Sigmoid colon (tissue), 6 donors: ENCODE measurements at regions not wholly inside any gene's neighbourhood (a gene's known extent, or its start where the extent isn't known, plus 50 kb on each side); places are given as distances from the start of the nearest gene placed in this dataset.

Experiments
- DNase-seq: peaks from one replicate; pipeline ENCODE4 v3.0.0-alpha.2; 2019
- H3K27ac ChIP-seq, 4 donors: fragments of 200-600 bp; sonication (generic); one replicate each; pipeline ENCODE4 v1.5.1; 2016 to 2019; ENCODE audit warnings: mild to moderate bottlenecking in 1 of 4
- H3K27me3 ChIP-seq, 3 donors: fragments of 200-600 bp; sonication (generic); one replicate each; pipeline ENCODE4 v1.5.1; 2019; ENCODE audit warnings: mild to moderate bottlenecking in 1 of 3
- H3K36me3 ChIP-seq, 4 donors: fragments of 200-600 bp; sonication (generic); one replicate each; pipeline ENCODE4 v1.5.1; 2016 to 2019
- H3K4me1 ChIP-seq, 4 donors: fragments of 200-600 bp; sonication (generic); one replicate each; pipeline ENCODE4 v1.5.1; 2017 to 2019
- H3K4me3 ChIP-seq, 4 donors: fragments of 200-600 bp; sonication (generic); one replicate each; pipeline ENCODE4 v1.5.1; 2017 to 2019; ENCODE audit warnings: mild to moderate bottlenecking in 2 of 4, moderate library complexity in 1 of 4
- H3K9me3 ChIP-seq, 4 donors: fragments of 200-600 bp in 3 of 4; sonication (generic) in 3 of 4; one replicate each; pipeline versions ENCODE4 v1.5.1 to v1.6.1; 2013 to 2019
- CTCF ChIP-seq, 4 experiments: fragments of 450-650 bp in 3 of 4; fragments of 200-600 bp in 1 of 4; IDR thresholded peaks; one replicate each; pipeline ENCODE4 v1.5.1; 2016 to 2019; ENCODE audit warnings: antibody characterized with exemption in 4 of 4, mild to moderate bottlenecking in 3 of 4, moderate library complexity in 2 of 4
- EP300 ChIP-seq, 4 donors: sonication (generic); formaldehyde crosslinking; IDR thresholded peaks; one replicate each; pipeline ENCODE4 v1.6.1; 2017; ENCODE audit warnings: antibody characterized with exemption in 4 of 4
- POLR2A ChIP-seq, 2 donors: fragments of 450-650 bp; IDR thresholded peaks; one replicate each; pipeline ENCODE4 v1.6.1; 2016; ENCODE audit warnings: antibody characterized with exemption in 2 of 2, mild to moderate bottlenecking in 2 of 2, moderate library complexity in 2 of 2
- POLR2AphosphoS5 ChIP-seq, 4 donors: sonication (generic); formaldehyde crosslinking; IDR thresholded peaks; one replicate each; pipeline ENCODE4 v1.6.1; 2017; ENCODE audit warnings: antibody characterized with exemption in 4 of 4
- WGBS, 2 donors: extraction: QIAGEN DNeasy Blood & Tissue Kit; methylation state at CpG; one replicate each; pipeline ENCODE4 v1.1.7; 2013; 5-methylcytosine and 5-hydroxymethylcytosine counted together
- intact Hi-C: fragments of 100-400 bp; cut with DNase I; formaldehyde crosslinking; loops from one replicate; pipeline ENCODE4 v1.15.1; 2023
- donor health status: healthy with polysubstance abuse.
- donor health status: healthy.

- no peaks in the 10 kb centered on the region for H3K9me3 ChIP-seq
- TF ChIP-seq POLR2A (IDR thresholded peaks at IDR 0.05) (no peak), EP300 (IDR thresholded peaks at IDR 0.05) (no peak), POLR2AphosphoS5 (IDR thresholded peaks at IDR 0.05) (no peak), CTCF (IDR thresholded peaks at IDR 0.05) (no peak)
- no peaks in the 10 kb centered on the region for H3K4me1 ChIP-seq
- DNase-seq = no peak
- no peak overlapping the region for H3K4me3 ChIP-seq
- H3K27ac ChIP-seq = no peak overlapping the region
- 71 to 88% methylated on average over 4 of the region's 4 CpGs for WGBS, 2 donors
- H3K36me3 ChIP-seq = no peaks in the 10 kb centered on the region
- intact Hi-C loops = no loop called here
- H3K27me3 ChIP-seq = no peaks in the 10 kb centered on the region
Measured at GRCh38 chr1:213423041-213423440, 372.0 kb downstream of the RPS6KC1 start.

GRCh38 chr1:213423605-213424004 lies 372.6 kb downstream of the RPS6KC1 start:
- intact Hi-C loops = no loop called here
- TF ChIP-seq CTCF (IDR thresholded peaks at IDR 0.05) = no peak
- TF ChIP-seq POLR2A (IDR thresholded peaks at IDR 0.05) = no peak
- no peak for TF ChIP-seq EP300 (IDR thresholded peaks at IDR 0.05)
- no peak for TF ChIP-seq POLR2AphosphoS5 (IDR thresholded peaks at IDR 0.05)

GRCh38 chr1:213425376-213426030 lies 374.5 kb downstream of the RPS6KC1 start:
- intact Hi-C loops = no loop called here
- Histone ChIP-seq H3K9me3 (no peaks in the 10 kb centered on the region), H3K4me1 (no peaks in the 10 kb centered on the region), H3K27ac (no peak overlapping the region), H3K27me3 (no peaks in the 10 kb centered on the region), H3K4me3 (no peak overlapping the region), H3K36me3 (no peaks in the 10 kb centered on the region)
- DNase-seq = no peak
- WGBS, 2 donors = 92 to 94% methylated on average over 20 of the region's 20 CpGs
- TF ChIP-seq EP300 (IDR thresholded peaks at IDR 0.05) = no peak
- no peak for TF ChIP-seq POLR2A (IDR thresholded peaks at IDR 0.05)
- no peak for TF ChIP-seq POLR2AphosphoS5 (IDR thresholded peaks at IDR 0.05)
- TF ChIP-seq CTCF (IDR thresholded peaks at IDR 0.05) = no peak

More at GRCh38 chr1:213423605-213424004, 372.6 kb downstream of the RPS6KC1 start:
- H3K4me1 ChIP-seq = no peaks in the 10 kb centered on the region
- DNase-seq = no peak
- no peak overlapping the region for H3K27ac ChIP-seq
- H3K27me3 ChIP-seq = no peaks in the 10 kb centered on the region
- no peaks in the 10 kb centered on the region for H3K9me3 ChIP-seq
- 82 to 89% methylated on average over 12 of the region's 12 CpGs for WGBS, 2 donors
- no peak overlapping the region for H3K4me3 ChIP-seq
- no peaks in the 10 kb centered on the region for H3K36me3 ChIP-seq

GRCh38 chr1:213429642-213430041 lies 378.6 kb downstream of the RPS6KC1 start:
- 14 to 69% methylated on average over 1 of the region's 1 CpG for WGBS, 2 donors
- H3K4me3 ChIP-seq = no peak overlapping the region
- no peaks in the 10 kb centered on the region for H3K9me3 ChIP-seq
- H3K27ac ChIP-seq = no peak overlapping the region
- TF ChIP-seq POLR2A (IDR thresholded peaks at IDR 0.05) (no peak), POLR2AphosphoS5 (IDR thresholded peaks at IDR 0.05) (no peak), EP300 (IDR thresholded peaks at IDR 0.05) (no peak), CTCF (IDR thresholded peaks at IDR 0.05) (no peak)
- intact Hi-C loops = no loop called here
- H3K27me3 ChIP-seq = no peaks in the 10 kb centered on the region
- H3K36me3 ChIP-seq = no peaks in the 10 kb centered on the region
- H3K4me1 ChIP-seq = no peaks in the 10 kb centered on the region
- DNase-seq = no peak

GRCh38 chr1:213435715-213436114 lies 384.7 kb downstream of the RPS6KC1 start:
- no peaks in the 10 kb centered on the region for H3K36me3 ChIP-seq
- no peak for TF ChIP-seq EP300 (IDR thresholded peaks at IDR 0.05)
- no peak for TF ChIP-seq POLR2A (IDR thresholded peaks at IDR 0.05)
- TF ChIP-seq POLR2AphosphoS5 (IDR thresholded peaks at IDR 0.05) = no peak
- TF ChIP-seq CTCF (IDR thresholded peaks at IDR 0.05) = no peak
- H3K27me3 ChIP-seq = no peaks in the 10 kb centered on the region
- DNase-seq = no peak
- intact Hi-C loops = no loop called here
- 55 to 68% methylated on average over 1 of the region's 1 CpG for WGBS, 2 donors
- no peaks in the 10 kb centered on the region for H3K9me3 ChIP-seq
- H3K4me1 ChIP-seq = no peaks in the 10 kb centered on the region
- H3K27ac ChIP-seq = no peak overlapping the region
- no peak overlapping the region for H3K4me3 ChIP-seq
